Activated T-cell treated with anti-CD3 and anti-CD28 coated beads, Interleukin-2, amount 50 U/mL, for 4 hours (primary cell): ENCODE measurements at regions not wholly inside any gene's neighbourhood (a gene's known extent, or its start where the extent isn't known, plus 50 kb on each side); places are given as distances from the start of the nearest gene placed in this dataset.

Experiments used
- ATAC-seq, 2 donors: fragments of 200-7000 bp; cut with Tn5 transposase; one replicate each; pipeline ENCODE4 v1.10.0; 2021
- DNase-seq: peaks from one replicate; pipeline ENCODE4 v3.0.0-alpha.2; 2020
- H3K27me3 Mint-ChIP-seq: one replicate; pipeline ENCODE4 v1.8.0; 2021; ENCODE audit warnings: low read depth, mixed read lengths
- H3K36me3 Mint-ChIP-seq: one replicate; pipeline ENCODE4 v1.8.0; 2022; ENCODE audit warnings: mixed read lengths; ENCODE audit not compliant: insufficient read depth
- H3K4me1 Mint-ChIP-seq: one replicate; pipeline ENCODE4 v1.8.0; 2021; ENCODE audit warnings: low read depth, mixed read lengths
- H3K4me3 Mint-ChIP-seq: one replicate; pipeline ENCODE4 v1.8.0; 2021; ENCODE audit warnings: mild to moderate bottlenecking, moderate library complexity, mixed read lengths
- H3K9me3 Mint-ChIP-seq: one replicate; pipeline ENCODE4 v1.8.0; 2021; ENCODE audit warnings: mixed read lengths

GRCh38 chr2:4246364-4247131 lies 543.2 kb downstream of the DCDC2C start:
- Mint-ChIP-seq H3K36me3 (no peaks in the 10 kb centered on the region), H3K4me3 (no peak overlapping the region), H3K27me3 (no peaks in the 10 kb centered on the region), H3K9me3 (peaks cover 19% of the 10 kb centered on the region), H3K4me1 (no peaks in the 10 kb centered on the region)
- DNase-seq (no peak), ATAC-seq (no peak)

GRCh38 chr2:4247791-4248190 lies 544.4 kb downstream of the DCDC2C start:
- DNase-seq (no peak), ATAC-seq (no peak)
- no peaks in the 10 kb centered on the region for H3K36me3 Mint-ChIP-seq
- H3K9me3 Mint-ChIP-seq: peaks cover 14% of the 10 kb centered on the region
- H3K4me1 Mint-ChIP-seq: no peaks in the 10 kb centered on the region
- H3K4me3 Mint-ChIP-seq: no peak overlapping the region
- H3K27me3 Mint-ChIP-seq: no peaks in the 10 kb centered on the region

DNA sequence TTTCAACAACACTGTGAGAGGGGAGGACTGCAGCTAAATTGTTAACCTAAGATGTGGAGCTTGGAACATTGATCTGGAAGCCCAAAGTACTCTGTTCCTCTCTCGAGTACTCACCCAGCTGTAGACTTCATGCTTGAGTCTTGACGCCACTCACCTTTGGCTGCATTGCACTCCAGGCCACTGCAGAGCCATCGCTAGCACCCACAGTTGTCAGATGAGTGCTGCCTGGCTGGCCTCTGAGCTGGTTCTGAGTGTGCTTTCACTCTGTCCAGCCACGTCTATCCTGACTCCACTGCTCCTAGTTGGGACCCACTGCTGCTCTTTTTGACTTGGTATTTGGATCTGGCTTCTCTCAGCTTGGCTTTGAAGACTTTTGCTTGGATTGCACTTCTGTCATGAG lies 552.1 kb downstream of the DCDC2C start:
- DNase-seq: no peak
- H3K27me3 Mint-ChIP-seq: no peaks in the 10 kb centered on the region
- H3K4me1 Mint-ChIP-seq: no peaks in the 10 kb centered on the region
- no peak for ATAC-seq
- no peaks in the 10 kb centered on the region for H3K36me3 Mint-ChIP-seq
- peaks cover 7% of the 10 kb centered on the region for H3K9me3 Mint-ChIP-seq
- H3K4me3 Mint-ChIP-seq: no peak overlapping the region

- Mint-ChIP-seq H3K27me3 (no peaks in the 10 kb centered on the region), H3K4me3 (no peak overlapping the region), H3K9me3 (peaks cover 7% of the 10 kb centered on the region), H3K4me1 (no peaks in the 10 kb centered on the region), H3K36me3 (no peaks in the 10 kb centered on the region)
- DNase-seq (no peak), ATAC-seq (no peak)
These were observed 553.0 kb downstream of the DCDC2C start for GRCh38 chr2:4256351-4256750.

DNA sequence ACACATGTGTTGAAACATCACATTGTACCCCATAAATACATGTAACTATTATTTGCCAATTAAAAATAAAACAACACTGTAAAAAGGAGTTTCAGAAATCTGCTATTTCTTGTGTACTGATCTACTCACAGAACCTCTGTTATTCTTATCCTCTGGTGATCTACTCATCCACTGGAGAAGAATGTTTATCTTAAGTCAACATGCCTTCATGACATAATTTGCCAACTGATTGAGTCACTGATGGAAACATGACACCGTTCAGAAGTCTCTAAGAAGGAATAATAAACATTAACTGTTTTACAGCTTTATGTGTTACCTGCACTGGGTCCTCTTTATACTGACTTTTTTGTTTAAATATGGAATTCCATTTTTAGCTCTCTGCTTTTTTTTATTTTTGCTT lies 555.2 kb downstream of the DCDC2C start:
- ATAC-seq: no peak
- Mint-ChIP-seq H3K27me3 (no peaks in the 10 kb centered on the region), H3K9me3 (peaks cover 11% of the 10 kb centered on the region)

DNA sequence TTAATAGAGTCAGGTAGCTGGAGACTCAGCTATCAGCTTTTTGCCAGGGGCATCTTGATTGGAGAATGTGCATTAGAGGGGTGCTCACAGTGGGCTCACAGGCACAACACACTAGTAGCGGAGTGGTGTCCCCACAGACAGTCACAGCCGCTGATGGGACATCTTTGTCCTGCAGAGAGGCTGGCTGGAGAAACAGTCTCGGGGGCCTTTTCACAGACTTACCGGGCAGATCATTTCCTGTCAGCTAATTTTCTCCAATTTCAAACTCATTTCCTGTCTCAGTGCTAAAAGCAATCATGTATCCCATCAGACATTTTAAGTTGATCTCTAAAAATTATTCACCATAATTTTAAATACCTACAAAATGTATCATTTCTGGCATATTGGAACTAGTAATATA lies 562.6 kb downstream of the DCDC2C start:
- no peaks in the 10 kb centered on the region for H3K27me3 Mint-ChIP-seq
- DNase-seq (no peak), ATAC-seq (no peak)
- H3K36me3 Mint-ChIP-seq: no peaks in the 10 kb centered on the region
- no peak overlapping the region for H3K4me3 Mint-ChIP-seq
- peaks cover 3% of the 10 kb centered on the region for H3K9me3 Mint-ChIP-seq
- no peaks in the 10 kb centered on the region for H3K4me1 Mint-ChIP-seq

More for the DNA sequence above, 555.2 kb downstream of the DCDC2C start:
- Mint-ChIP-seq H3K36me3 (no peaks in the 10 kb centered on the region), H3K4me3 (no peak overlapping the region), H3K4me1 (no peaks in the 10 kb centered on the region)
- no peak for DNase-seq

- no peaks in the 10 kb centered on the region for H3K36me3 Mint-ChIP-seq
- no peak overlapping the region for H3K4me3 Mint-ChIP-seq
- no peaks in the 10 kb centered on the region for H3K27me3 Mint-ChIP-seq
- no peak for DNase-seq
- no peaks in the 10 kb centered on the region for H3K4me1 Mint-ChIP-seq
- no peak for ATAC-seq
- no peaks in the 10 kb centered on the region for H3K9me3 Mint-ChIP-seq
These were observed 566.5 kb downstream of the DCDC2C start for GRCh38 chr2:4269885-4270284.

- no peak overlapping the region for H3K4me3 Mint-ChIP-seq
- no peaks in the 10 kb centered on the region for H3K36me3 Mint-ChIP-seq
- H3K9me3 Mint-ChIP-seq: no peaks in the 10 kb centered on the region
- DNase-seq: no peak
- no peaks in the 10 kb centered on the region for H3K4me1 Mint-ChIP-seq
- no peaks in the 10 kb centered on the region for H3K27me3 Mint-ChIP-seq
- no peak for ATAC-seq
These were observed 569.0 kb downstream of the DCDC2C start for GRCh38 chr2:4272261-4272858.

- no peak for DNase-seq
- H3K4me3 Mint-ChIP-seq: no peak overlapping the region
- no peaks in the 10 kb centered on the region for H3K36me3 Mint-ChIP-seq
- H3K9me3 Mint-ChIP-seq: peaks cover 7% of the 10 kb centered on the region
- H3K27me3 Mint-ChIP-seq: peaks cover 2% of the 10 kb centered on the region
- ATAC-seq: no peak
- H3K4me1 Mint-ChIP-seq: no peaks in the 10 kb centered on the region
These were observed 575.0 kb downstream of the DCDC2C start for GRCh38 chr2:4278392-4278791.

DNA sequence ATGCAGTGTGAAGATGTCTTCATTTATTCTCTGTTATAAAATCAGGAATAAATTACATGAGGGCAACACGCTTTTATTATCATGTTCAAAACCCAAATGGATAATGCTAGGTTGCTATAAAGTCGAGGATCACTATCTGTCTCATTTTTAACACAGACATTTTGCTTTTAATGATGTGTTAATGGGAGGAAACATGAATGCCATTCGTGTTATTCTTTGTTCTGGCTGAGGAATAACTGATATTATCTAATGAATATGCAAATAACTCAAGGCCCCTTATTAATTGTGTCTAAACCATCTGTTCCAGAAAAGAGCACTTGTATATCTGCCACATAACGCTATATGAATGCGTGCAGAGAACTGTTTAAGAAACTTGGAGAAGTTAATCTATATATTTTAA lies 576.1 kb downstream of the DCDC2C start:
- ATAC-seq (no peak), DNase-seq (no peak)
- Mint-ChIP-seq H3K27me3 (peaks cover 2% of the 10 kb centered on the region), H3K4me1 (no peaks in the 10 kb centered on the region), H3K9me3 (peaks cover 7% of the 10 kb centered on the region), H3K4me3 (no peak overlapping the region), H3K36me3 (no peaks in the 10 kb centered on the region)

- Mint-ChIP-seq H3K27me3 (no peaks in the 10 kb centered on the region), H3K36me3 (no peaks in the 10 kb centered on the region), H3K4me1 (no peaks in the 10 kb centered on the region), H3K9me3 (peaks cover 4% of the 10 kb centered on the region), H3K4me3 (no peak overlapping the region)
- DNase-seq (no peak), ATAC-seq (no peak)
These were observed 588.1 kb downstream of the DCDC2C start for GRCh38 chr2:4291430-4291829.

GRCh38 chr2:4295680-4296079 lies 592.3 kb downstream of the DCDC2C start:
- Mint-ChIP-seq H3K4me1 (no peaks in the 10 kb centered on the region), H3K27me3 (no peaks in the 10 kb centered on the region), H3K9me3 (peaks cover 6% of the 10 kb centered on the region), H3K36me3 (no peaks in the 10 kb centered on the region), H3K4me3 (no peak overlapping the region)
- DNase-seq (no peak), ATAC-seq (no peak)

DNA sequence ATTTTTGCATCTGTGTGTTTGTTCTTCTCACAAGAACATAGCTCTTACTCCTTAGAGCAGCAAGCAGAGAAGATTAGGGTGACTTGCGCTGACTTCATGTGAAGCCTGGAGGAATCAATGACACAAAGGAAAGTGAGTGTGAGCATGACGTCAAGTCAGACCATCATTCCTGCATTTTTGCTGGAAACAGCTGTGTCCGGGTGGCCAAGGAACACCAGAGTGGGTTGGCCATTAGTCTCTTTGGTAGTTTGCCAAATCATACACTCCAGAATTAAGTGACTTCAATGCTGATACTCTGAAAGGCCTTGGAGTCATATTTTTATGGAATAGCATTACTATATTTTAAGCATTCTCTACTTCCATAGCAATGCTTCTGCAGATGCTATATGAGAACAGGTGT lies 597.2 kb downstream of the DCDC2C start:
- H3K9me3 Mint-ChIP-seq: peaks cover 8% of the 10 kb centered on the region
- no peak for DNase-seq
- H3K36me3 Mint-ChIP-seq: no peaks in the 10 kb centered on the region
- no peak overlapping the region for H3K4me3 Mint-ChIP-seq
- no peaks in the 10 kb centered on the region for H3K4me1 Mint-ChIP-seq
- no peaks in the 10 kb centered on the region for H3K27me3 Mint-ChIP-seq
- no peak for ATAC-seq

DNA sequence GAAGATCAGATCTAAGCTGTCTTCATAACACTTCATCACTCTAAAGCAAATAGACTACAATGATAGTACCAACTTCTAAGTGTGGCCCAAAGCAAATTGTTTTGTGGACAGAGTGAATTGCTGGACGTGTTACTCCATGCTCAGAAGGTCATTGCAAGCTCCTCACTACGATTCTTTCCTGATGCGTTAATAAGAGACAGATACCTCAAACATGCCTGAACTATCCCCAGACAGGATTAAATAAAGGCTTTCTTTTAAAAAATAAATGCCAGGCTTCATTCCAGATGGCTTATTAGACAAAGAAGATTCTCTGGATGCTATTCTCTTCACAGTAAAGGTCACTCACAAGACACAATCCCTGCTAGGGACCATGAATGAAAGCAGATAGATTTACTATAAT lies 621.2 kb downstream of the DCDC2C start:
- Mint-ChIP-seq H3K4me3 (no peak overlapping the region), H3K4me1 (no peaks in the 10 kb centered on the region), H3K9me3 (peaks cover 9% of the 10 kb centered on the region), H3K27me3 (no peaks in the 10 kb centered on the region), H3K36me3 (no peaks in the 10 kb centered on the region)
- DNase-seq: no peak
- no peak for ATAC-seq

- H3K27me3 Mint-ChIP-seq: no peaks in the 10 kb centered on the region
- H3K4me3 Mint-ChIP-seq: no peak overlapping the region
- ATAC-seq (no peak), DNase-seq (no peak)
- no peaks in the 10 kb centered on the region for H3K4me1 Mint-ChIP-seq
- H3K36me3 Mint-ChIP-seq: no peaks in the 10 kb centered on the region
- H3K9me3 Mint-ChIP-seq: peaks cover 4% of the 10 kb centered on the region
These were observed 633.5 kb downstream of the DCDC2C start for GRCh38 chr2:4336864-4337263.
